HG02943 (cell line): ENCODE measurements at regions not wholly inside any gene's neighbourhood (a gene's known extent, or its start where the extent isn't known, plus 50 kb on each side); places are given as distances from the start of the nearest gene placed in this dataset.
"Not testable (repeated sequence)": the region's sequence is repeated elsewhere in the genome, so short reads cannot be mapped to it uniquely, and the experiment has no call there.

Experiments
- ATAC-seq: cut with Tn5 transposase; IDR thresholded peaks from one replicate; pipeline ENCODE4 v1.9.1; 2021; ENCODE audit warnings: mild to moderate bottlenecking, low read depth, moderate library complexity; ENCODE audit not compliant: unreplicated experiment

GRCh38 chr7:9625953-9626352 is 1192.5 kb downstream of the NXPH1 start:
- no peak for ATAC-seq

DNA sequence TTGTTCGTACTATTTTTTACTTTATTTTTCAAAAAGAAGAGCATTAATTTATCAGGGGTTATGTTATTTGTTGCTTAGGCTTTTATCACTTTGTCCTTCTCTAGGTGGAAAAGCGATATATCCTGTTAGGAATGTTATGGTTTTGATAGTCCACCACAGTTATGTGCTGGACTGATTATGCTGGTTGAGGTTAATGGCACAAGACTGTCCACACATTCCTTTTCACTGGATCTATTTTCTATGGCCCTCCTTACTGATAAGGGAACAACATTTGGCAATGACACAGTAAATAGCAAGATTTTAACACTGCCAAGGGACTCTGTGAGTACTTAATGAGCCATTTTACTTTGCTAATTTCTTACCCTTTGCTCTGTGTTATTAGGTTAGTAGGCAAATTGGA is 1212.3 kb downstream of the NXPH1 start:
- ATAC-seq = no peak

- ATAC-seq = no peak
Observed at GRCh38 chr7:9657257-9657656, 1223.8 kb downstream of the NXPH1 start.

GRCh38 chr7:9671979-9672917 is 1238.8 kb downstream of the NXPH1 start:
- ATAC-seq = no peak

GRCh38 chr7:9680713-9681112 is 1247.3 kb downstream of the NXPH1 start:
- ATAC-seq = no peak

- no peak for ATAC-seq
Observed at GRCh38 chr7:9681284-9681683, 1247.9 kb downstream of the NXPH1 start.

DNA sequence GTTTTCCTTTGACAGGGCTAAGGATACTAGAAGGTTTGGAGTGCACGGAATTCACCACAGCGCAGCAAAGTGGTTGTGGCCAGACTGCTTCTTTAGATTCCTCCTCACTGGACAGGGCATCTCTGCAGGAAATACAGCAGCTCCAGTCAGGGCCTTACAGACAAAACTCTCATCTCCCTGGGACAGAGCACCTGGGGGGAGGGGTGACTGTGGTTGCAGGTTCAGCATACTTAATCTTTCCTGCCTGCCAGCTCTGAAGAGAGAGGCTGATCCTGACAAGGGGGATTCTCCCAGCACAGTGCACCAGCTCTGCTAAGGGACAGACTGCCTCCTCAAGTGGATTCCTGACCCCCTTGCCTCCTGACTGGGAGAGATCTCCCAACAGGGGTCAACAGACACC is 1257.9 kb downstream of the NXPH1 start:
- ATAC-seq = no peak

- no peak for ATAC-seq
Observed at GRCh38 chr7:9698375-9698774, 1265.0 kb downstream of the NXPH1 start.

GRCh38 chr7:9709216-9709615 is 1264.5 kb upstream of the PHF14 start:
- no peak for ATAC-seq

DNA sequence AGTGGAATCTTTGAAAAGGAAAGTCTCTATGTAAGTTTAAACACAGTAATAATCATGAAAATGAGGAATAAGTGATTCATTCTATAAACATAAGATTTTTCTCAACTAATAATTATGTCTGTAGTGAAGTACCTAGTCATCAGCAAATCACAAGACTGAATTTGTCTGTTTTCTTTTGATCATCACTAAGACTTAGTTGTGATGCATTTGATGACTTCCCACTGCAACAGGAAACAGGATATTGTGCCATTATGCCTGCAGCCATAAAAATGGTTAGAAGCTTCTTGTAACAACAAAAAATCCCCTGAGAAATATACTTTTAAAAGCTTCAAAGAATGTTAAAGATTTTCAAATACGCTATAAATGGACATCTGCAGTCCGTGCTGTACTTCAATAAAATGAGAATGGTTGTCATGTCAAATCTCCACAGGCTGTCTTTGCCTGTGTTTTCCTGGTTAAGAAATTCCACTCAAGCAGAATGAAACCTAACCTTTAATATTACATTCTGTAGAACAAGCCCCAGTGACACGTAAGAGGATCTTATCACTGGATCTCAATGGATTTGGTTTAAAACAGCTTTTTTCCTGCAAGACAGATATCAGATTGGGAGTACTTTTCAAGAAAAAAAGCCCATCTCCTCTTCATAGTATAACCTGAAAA is 1262.3 kb upstream of the PHF14 start:
- ATAC-seq = no peak

DNA sequence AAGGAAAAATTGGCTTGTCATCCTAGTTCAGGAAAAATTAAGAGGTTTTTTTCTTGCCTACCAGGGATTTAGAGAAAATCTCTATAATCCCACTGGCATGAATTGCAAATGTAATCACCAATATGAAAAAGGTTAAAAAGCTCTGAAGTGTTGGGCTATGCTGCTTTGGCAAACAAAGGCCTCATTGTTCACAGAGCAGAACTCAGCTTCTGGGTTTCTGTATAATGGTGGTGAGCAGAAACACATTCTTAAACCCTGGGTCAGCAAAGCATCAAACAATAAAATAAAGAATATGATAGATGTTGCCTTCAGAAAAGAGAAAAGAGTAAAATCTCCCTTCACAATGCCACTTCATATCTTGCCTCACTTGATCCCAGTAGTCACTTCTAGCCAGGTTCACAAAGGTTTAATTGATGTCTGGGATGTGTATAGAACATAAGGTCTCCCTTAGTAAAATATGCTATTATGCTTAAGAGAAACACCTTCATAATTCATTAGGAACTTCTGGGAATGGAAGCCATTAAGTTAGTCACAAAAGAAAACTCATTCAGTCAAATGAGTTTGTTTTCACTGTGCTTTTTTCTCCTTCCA is 1255.5 kb upstream of the PHF14 start:
- ATAC-seq = no peak

- ATAC-seq = no peak
Observed at GRCh38 chr7:9719303-9719702, 1254.4 kb upstream of the PHF14 start.

DNA sequence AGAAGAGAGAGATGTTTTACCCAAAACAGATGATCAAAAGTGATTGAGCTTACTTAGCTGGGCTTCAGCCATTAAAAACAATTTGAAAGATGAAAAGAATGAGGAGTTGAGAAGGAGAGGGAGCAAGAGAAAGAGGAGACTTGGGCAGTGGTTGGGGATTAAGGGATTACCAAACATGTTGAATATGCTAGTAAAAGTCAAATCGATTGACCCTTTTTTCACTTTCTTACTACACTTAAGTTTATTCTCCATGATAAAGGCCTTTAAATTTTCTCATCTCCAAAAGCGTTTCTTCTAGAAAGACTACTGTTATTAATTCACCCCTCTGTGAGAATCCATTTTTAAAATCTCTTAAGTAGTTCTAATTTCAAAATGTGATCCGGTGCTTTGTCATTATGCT is 1254.0 kb upstream of the PHF14 start:
- no peak for ATAC-seq

- ATAC-seq = not testable (repeated sequence)
Observed at GRCh38 chr7:9725940-9726663, 1247.6 kb upstream of the PHF14 start.

- not testable (repeated sequence) for ATAC-seq
Observed at GRCh38 chr7:9726811-9727210, 1246.9 kb upstream of the PHF14 start.

DNA sequence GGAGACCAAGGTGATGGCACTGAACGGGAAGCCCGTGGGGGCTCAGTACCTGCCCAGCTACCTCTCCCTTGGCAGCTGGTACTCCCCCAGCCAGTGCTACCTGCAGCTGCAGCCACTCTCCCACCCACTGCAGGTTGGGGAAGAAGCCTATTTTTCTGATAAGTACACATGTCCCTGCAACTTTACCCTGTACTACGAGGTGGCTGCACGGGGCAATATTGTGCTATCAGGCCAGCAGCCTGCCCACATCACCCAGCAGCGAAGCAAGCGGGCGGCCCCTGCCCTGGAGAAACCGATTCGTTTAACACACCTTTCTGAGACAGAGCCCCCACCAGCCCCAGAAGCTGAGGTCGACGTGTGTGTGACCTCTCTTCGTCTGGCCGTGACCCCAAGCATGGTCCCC is 1246.2 kb upstream of the PHF14 start:
- ATAC-seq = not testable (repeated sequence)

GRCh38 chr7:9728014-9728657 is 1245.5 kb upstream of the PHF14 start:
- ATAC-seq = not testable (repeated sequence)

DNA sequence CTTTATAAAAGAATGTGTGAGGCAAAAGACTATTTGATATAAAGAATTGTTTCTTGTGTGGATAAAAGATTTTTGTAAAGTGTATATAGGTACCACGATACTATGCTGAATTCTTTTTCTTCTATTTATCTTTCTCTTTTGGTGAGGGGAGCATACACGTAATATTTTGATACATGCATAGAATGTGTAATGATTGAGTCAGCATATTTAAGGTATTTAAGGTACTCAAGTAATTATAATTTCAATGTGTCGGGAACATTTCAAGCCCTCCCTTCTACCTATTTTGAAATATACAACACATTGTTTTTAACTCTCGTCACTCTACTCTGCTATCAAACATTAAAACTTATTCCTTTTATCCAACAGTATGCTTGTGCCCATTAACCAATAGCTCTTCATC is 1221.6 kb upstream of the PHF14 start:
- ATAC-seq = no peak

GRCh38 chr7:9761224-9761623 is 1212.4 kb upstream of the PHF14 start:
- ATAC-seq = no peak

DNA sequence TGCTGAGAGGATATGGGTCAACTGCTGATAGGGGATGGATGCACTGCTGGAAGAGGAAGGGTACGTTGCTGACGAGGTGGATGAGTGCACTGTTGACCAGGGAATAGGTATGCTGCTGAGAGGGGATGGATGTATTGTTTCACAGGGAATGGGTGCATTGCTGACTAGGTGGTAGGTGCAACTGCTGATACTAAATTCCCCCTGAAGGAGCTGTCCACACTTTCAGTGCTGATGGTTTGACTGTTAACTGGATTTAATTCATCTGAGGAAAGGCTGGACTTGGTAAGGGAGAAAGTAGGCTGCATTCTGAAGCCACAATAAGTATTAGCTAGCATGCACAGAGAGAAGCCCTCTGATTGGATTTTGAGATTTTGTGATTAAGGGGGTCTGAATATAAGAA is 1196.8 kb upstream of the PHF14 start:
- no peak for ATAC-seq
